CD4-positive, alpha-beta T cell (primary cell): ENCODE measurements at regions not wholly inside any gene's neighbourhood (a gene's known extent, or its start where the extent isn't known, plus 50 kb on each side); places are given as distances from the start of the nearest gene placed in this dataset.

Experiments
- ATAC-seq: fragments of 200-7000 bp; cut with Tn5 transposase; one replicate; pipeline ENCODE4 v1.10.0; 2022; ENCODE audit warnings: mild to moderate bottlenecking; ENCODE audit not compliant: poor library complexity
- CTCF ChIA-PET: fragments of 350-600 bp; sonication (Branson Sonifier 250); formaldehyde crosslinking; loops from one replicate; lab custom pipeline; 2021; ENCODE audit warnings: antibody characterized with exemption, inconsistent platforms; lab: Charles Lee
- POLR2A ChIA-PET: fragments of 350-600 bp; sonication (Branson Sonifier 250); formaldehyde crosslinking; loops from one replicate; lab custom pipeline; 2021; ENCODE audit warnings: antibody characterized with exemption, inconsistent platforms; lab: Charles Lee
- DNase-seq, 14 experiments: peaks; one replicate each; pipeline ENCODE4 v3.0.0-alpha.2; 2013 to 2020; ENCODE audit warnings: mixed read lengths in 2 of 14
- H3K27ac ChIP-seq, 2 donors: one replicate each; pipeline versions ENCODE4 v1.5.1 to v1.7.0; 2013; ENCODE audit warnings: low read length in 2 of 2, low read depth in 1 of 2, mild to moderate bottlenecking in 1 of 2
- H3K27me3 ChIP-seq, 2 experiments: 1 replicate in 1 of 2; 2 replicates in 1 of 2; pipeline versions ENCODE4 v1.6.1 to v1.7.0; 2013; ENCODE audit warnings: low read length in 2 of 2, control low read depth in 1 of 2, mild to moderate bottlenecking in 1 of 2, moderate library complexity in 1 of 2; ENCODE audit not compliant: insufficient read depth in 2 of 2, control insufficient read depth in 1 of 2
- H3K36me3 ChIP-seq: one replicate; pipeline ENCODE4 v1.6.1; 2013; ENCODE audit warnings: low read length, control low read depth; ENCODE audit not compliant: insufficient read depth
- H3K4me1 ChIP-seq: one replicate; pipeline ENCODE4 v1.6.1; 2013; ENCODE audit warnings: low read length, control low read depth; ENCODE audit not compliant: insufficient read depth
- H3K4me3 ChIP-seq: one replicate; pipeline ENCODE4 v1.5.1; 2013; ENCODE audit warnings: mild to moderate bottlenecking, low read length, moderate library complexity
- H3K9me3 ChIP-seq, 2 experiments: 1 replicate in 1 of 2; 2 replicates in 1 of 2; pipeline versions ENCODE4 v1.6.1 to v1.7.0; 2013; ENCODE audit warnings: low read length in 2 of 2, mild to moderate bottlenecking in 2 of 2, control low read depth in 1 of 2, moderate library complexity in 1 of 2; ENCODE audit not compliant: control insufficient read depth in 1 of 2, insufficient read depth in 1 of 2
- H3K27ac Mint-ChIP-seq: one replicate; pipeline ENCODE4 v1.8.0; 2020; ENCODE audit warnings: mixed read lengths
- H3K27me3 Mint-ChIP-seq: one replicate; pipeline ENCODE4 v1.8.0; 2021; ENCODE audit warnings: mixed read lengths
- H3K36me3 Mint-ChIP-seq: one replicate; pipeline ENCODE4 v1.8.0; 2021; ENCODE audit warnings: low read depth, mixed read lengths
- H3K4me1 Mint-ChIP-seq: one replicate; pipeline ENCODE4 v1.8.0; 2021; ENCODE audit warnings: low read depth, mixed read lengths
- H3K4me3 Mint-ChIP-seq: one replicate; pipeline ENCODE4 v1.8.0; 2020; ENCODE audit warnings: mild to moderate bottlenecking, mixed read lengths
- H3K9me3 Mint-ChIP-seq: one replicate; pipeline ENCODE4 v1.8.0; 2020; ENCODE audit warnings: mixed read lengths
- intact Hi-C, 2 experiments: fragments of 100-400 bp; cut with DNase I in 1 of 2; cut with micrococcal nuclease in 1 of 2; formaldehyde crosslinking; loops; one replicate each; pipeline versions ENCODE4 v1.15.1 to v1.9.0; 2023 to 2025; cut with DNase I, micrococcal nuclease
- TF ChIP-seq, protein P1 (sequence below): fragments of 200-600 bp; IDR thresholded peaks from one replicate; pipeline ENCODE4 v1.8.0; 2022; ENCODE audit warnings: antibody characterized with exemption, mild to moderate bottlenecking

DNA sequence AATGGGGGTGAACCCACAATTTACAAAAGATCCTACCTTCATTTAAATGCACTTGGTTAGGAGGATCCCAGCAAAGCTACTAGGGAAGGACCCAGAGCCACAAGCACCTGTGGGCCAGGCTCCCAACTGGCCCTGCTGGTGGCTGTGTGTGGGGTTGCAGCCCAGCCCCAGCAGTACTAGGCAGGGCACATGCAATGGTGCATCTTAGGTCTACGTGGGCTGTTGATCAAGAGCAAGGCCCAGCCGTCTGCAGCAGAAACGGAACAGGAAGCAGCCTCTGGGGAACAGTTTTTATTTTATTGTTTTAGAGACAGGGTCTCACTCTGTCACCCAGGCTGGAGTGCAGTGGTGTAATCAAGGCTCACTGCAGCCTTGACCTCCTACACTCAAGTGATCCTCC is 134.1 kb upstream of the RAB4A start:
- peak overlapping the region; percentile 46 for H3K27ac Mint-ChIP-seq
- H3K9me3 ChIP-seq, result peaks cover 5 to 12% of the 10 kb centered on the region in 2 experiments
- H3K4me3 ChIP-seq, result no peak overlapping the region
- peaks cover 64% of the 10 kb centered on the region for H3K4me1 Mint-ChIP-seq
- ChIA-PET POLR2A (no interaction called here), CTCF (no interaction called here)
- peaks cover 26% of the 10 kb centered on the region for H3K4me1 ChIP-seq
- H3K9me3 Mint-ChIP-seq, result peaks cover 3% of the 10 kb centered on the region
- DNase-seq (peak in 3 of 14 experiments; percentile 15 to 34 (median 21)), ATAC-seq (no peak)
- TF ChIP-seq, protein P1, sequence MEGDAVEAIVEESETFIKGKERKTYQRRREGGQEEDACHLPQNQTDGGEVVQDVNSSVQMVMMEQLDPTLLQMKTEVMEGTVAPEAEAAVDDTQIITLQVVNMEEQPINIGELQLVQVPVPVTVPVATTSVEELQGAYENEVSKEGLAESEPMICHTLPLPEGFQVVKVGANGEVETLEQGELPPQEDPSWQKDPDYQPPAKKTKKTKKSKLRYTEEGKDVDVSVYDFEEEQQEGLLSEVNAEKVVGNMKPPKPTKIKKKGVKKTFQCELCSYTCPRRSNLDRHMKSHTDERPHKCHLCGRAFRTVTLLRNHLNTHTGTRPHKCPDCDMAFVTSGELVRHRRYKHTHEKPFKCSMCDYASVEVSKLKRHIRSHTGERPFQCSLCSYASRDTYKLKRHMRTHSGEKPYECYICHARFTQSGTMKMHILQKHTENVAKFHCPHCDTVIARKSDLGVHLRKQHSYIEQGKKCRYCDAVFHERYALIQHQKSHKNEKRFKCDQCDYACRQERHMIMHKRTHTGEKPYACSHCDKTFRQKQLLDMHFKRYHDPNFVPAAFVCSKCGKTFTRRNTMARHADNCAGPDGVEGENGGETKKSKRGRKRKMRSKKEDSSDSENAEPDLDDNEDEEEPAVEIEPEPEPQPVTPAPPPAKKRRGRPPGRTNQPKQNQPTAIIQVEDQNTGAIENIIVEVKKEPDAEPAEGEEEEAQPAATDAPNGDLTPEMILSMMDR, result no peak
- H3K36me3 ChIP-seq, result no peaks in the 10 kb centered on the region
- no peaks in the 10 kb centered on the region for H3K27me3 ChIP-seq
- H3K36me3 Mint-ChIP-seq, result peaks cover 7% of the 10 kb centered on the region
- H3K4me3 Mint-ChIP-seq, result no peak overlapping the region
- intact Hi-C loops, result loop anchor here in 1 of 2 experiments (5.0 kb wide), 1 partner anchor 50 kb away; no protein-coding TSS in a partner anchor
- no peaks in the 10 kb centered on the region for H3K27me3 Mint-ChIP-seq
- H3K27ac ChIP-seq, result no peak overlapping the region

DNA sequence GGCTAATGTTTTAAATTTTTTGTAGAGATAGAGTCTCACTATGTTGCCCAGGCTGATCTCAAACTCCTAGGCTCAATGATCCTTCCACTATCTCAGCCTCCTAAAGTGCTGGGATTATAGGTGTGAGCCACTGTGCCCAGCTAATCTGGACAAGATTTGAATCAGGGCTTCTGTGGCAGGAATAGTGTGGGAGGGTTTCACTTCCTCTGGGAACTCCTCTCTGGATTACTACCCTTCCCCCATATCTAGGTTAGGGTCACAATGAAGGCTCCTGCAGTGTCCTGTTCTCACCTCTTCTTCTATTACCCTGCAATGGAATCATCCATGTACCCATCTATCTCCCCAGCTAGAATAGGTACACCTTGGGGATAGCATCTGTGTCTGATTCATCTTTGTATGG is 133.6 kb upstream of the RAB4A start:
- no peak overlapping the region for H3K27ac ChIP-seq
- peaks cover 26% of the 10 kb centered on the region for H3K4me1 ChIP-seq
- TF ChIP-seq, protein P1, result no peak
- ChIA-PET CTCF (no interaction called here), POLR2A (interaction anchor here (1.3 to 6.8 kb wide), 2 partner anchors 9 to 22 kb away, joined by 3 to 57 read pairs; no protein-coding TSS in a partner anchor)
- no peaks in the 10 kb centered on the region for H3K36me3 ChIP-seq
- Mint-ChIP-seq H3K36me3 (peaks cover 7% of the 10 kb centered on the region), H3K27ac (no peak overlapping the region), H3K27me3 (no peaks in the 10 kb centered on the region), H3K9me3 (peaks cover 3% of the 10 kb centered on the region), H3K4me3 (no peak overlapping the region), H3K4me1 (peaks cover 60% of the 10 kb centered on the region)
- H3K4me3 ChIP-seq, result no peak overlapping the region
- H3K9me3 ChIP-seq, result peaks cover 5 to 12% of the 10 kb centered on the region in 2 experiments
- ATAC-seq (no peak), DNase-seq (no peak)
- H3K27me3 ChIP-seq, result no peaks in the 10 kb centered on the region
- intact Hi-C loops, result loop anchor here in 1 of 2 experiments (5.0 kb wide), 1 partner anchor 50 kb away; no protein-coding TSS in a partner anchor

DNA sequence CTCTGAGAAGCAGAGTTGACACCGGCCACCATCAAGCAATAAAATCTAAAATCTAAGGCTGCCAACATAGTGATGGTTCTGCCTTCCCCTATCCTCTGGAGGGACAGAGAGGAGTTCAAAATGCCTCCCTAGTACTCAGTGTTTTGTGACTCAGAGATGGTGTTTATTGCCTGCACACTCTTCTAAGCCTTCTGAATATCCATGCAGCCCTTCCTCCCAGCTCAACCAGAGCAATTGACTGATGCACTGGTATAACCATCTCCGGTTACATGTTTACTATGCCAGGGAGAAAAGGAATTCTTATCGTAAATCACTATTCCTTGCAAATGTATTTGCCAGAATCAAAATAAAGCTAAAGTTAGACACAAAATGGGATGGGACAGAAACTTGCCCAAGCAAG is 132.9 kb upstream of the RAB4A start:
- H3K27ac ChIP-seq, result no peak overlapping the region
- Mint-ChIP-seq H3K4me3 (peak overlapping the region; percentile 32), H3K27ac (peak overlapping the region; percentile 5), H3K4me1 (peaks cover 56% of the 10 kb centered on the region), H3K9me3 (peaks cover 3% of the 10 kb centered on the region), H3K27me3 (no peaks in the 10 kb centered on the region), H3K36me3 (peaks cover 7% of the 10 kb centered on the region)
- intact Hi-C loops, result loop anchor here in 1 of 2 experiments (5.0 kb wide), 1 partner anchor 49 kb away; no protein-coding TSS in a partner anchor
- CTCF ChIA-PET, result interaction anchor here (0.5 kb wide), 1 partner anchor 10 kb away, joined by 3 read pairs; no protein-coding TSS in a partner anchor
- TF ChIP-seq, protein P1, result no peak
- H3K4me1 ChIP-seq, result peaks cover 26% of the 10 kb centered on the region
- DNase-seq (no peak), ATAC-seq (no peak)
- H3K27me3 ChIP-seq, result no peaks in the 10 kb centered on the region
- peaks cover 5 to 12% of the 10 kb centered on the region in 2 experiments for H3K9me3 ChIP-seq
- H3K36me3 ChIP-seq, result no peaks in the 10 kb centered on the region
- no peak overlapping the region for H3K4me3 ChIP-seq
- POLR2A ChIA-PET, result interaction anchor here (1.3 to 6.8 kb wide), 2 partner anchors 10 to 23 kb away, joined by 3 to 57 read pairs; no protein-coding TSS in a partner anchor
